Activated B cell treated with CpG ODN at 0.5 μM for 24 hours (primary cell): ENCODE measurements at regions not wholly inside any gene's neighbourhood (a gene's known extent, or its start where the extent isn't known, plus 50 kb on each side); places are given as distances from the start of the nearest gene placed in this dataset.
"Not testable (repeated sequence)": the region's sequence is repeated elsewhere in the genome, so short reads cannot be mapped to it uniquely, and the experiment has no call there.

Experiments
- ATAC-seq: fragments of 200-7000 bp; cut with Tn5 transposase; one replicate; pipeline ENCODE4 v1.10.0; 2021; ENCODE audit warnings: low read depth, mild to moderate bottlenecking, moderate library complexity
- CTCF ChIA-PET: fragments of 350-600 bp; sonication (Branson Sonifier 250); formaldehyde crosslinking; loops from one replicate; lab custom pipeline; 2021; ENCODE audit warnings: antibody characterized with exemption; lab: Charles Lee
- POLR2A ChIA-PET: fragments of 350-600 bp; sonication (Branson Sonifier 250); formaldehyde crosslinking; loops from one replicate; lab custom pipeline; 2021; ENCODE audit warnings: antibody characterized with exemption; lab: Charles Lee
- DNase-seq: peaks from one replicate; pipeline ENCODE4 v3.0.0; 2022
- H3K27ac Mint-ChIP-seq: one replicate; pipeline ENCODE4 v1.8.0; 2020; ENCODE audit warnings: mixed read lengths
- H3K27me3 Mint-ChIP-seq: one replicate; pipeline ENCODE4 v1.8.0; 2021; ENCODE audit warnings: mixed read lengths
- H3K36me3 Mint-ChIP-seq: one replicate; pipeline ENCODE4 v1.8.0; 2021; ENCODE audit warnings: low read depth, mixed read lengths
- H3K4me1 Mint-ChIP-seq: one replicate; pipeline ENCODE4 v1.8.0; 2021; ENCODE audit warnings: mixed read lengths
- H3K4me3 Mint-ChIP-seq: one replicate; pipeline ENCODE4 v1.8.0; 2020; ENCODE audit warnings: mild to moderate bottlenecking, mixed read lengths
- H3K9me3 Mint-ChIP-seq: one replicate; pipeline ENCODE4 v1.8.0; 2020; ENCODE audit warnings: mixed read lengths
- CTCF ChIP-seq: fragments of 200-600 bp; IDR thresholded peaks from one replicate; pipeline ENCODE4 v1.8.0; 2022; ENCODE audit warnings: antibody characterized with exemption, mild to moderate bottlenecking
- intact Hi-C: fragments of 100-400 bp; cut with micrococcal nuclease; formaldehyde crosslinking; loops from one replicate; pipeline ENCODE4 v1.15.1; 2024

- ATAC-seq (no peak), DNase-seq (no peak)
- Mint-ChIP-seq H3K36me3 (no peaks in the 10 kb centered on the region), H3K4me1 (no peaks in the 10 kb centered on the region), H3K4me3 (no peak overlapping the region), H3K27ac (no peak overlapping the region), H3K27me3 (no peaks in the 10 kb centered on the region), H3K9me3 (peaks cover 7% of the 10 kb centered on the region)
- POLR2A ChIA-PET = no interaction called here
- intact Hi-C loops = no loop called here
- CTCF ChIA-PET = no interaction called here
- no peak for TF ChIP-seq CTCF
These were observed 545.8 kb upstream of the CDH10 start for GRCh38 chr5:25190521-25191000.

- DNase-seq (no peak), ATAC-seq (no peak)
- ChIA-PET POLR2A (no interaction called here), CTCF (no interaction called here)
- no peak for TF ChIP-seq CTCF
- H3K27me3 Mint-ChIP-seq = no peaks in the 10 kb centered on the region
- peaks cover 15% of the 10 kb centered on the region for H3K9me3 Mint-ChIP-seq
- no peaks in the 10 kb centered on the region for H3K4me1 Mint-ChIP-seq
- intact Hi-C loops = no loop called here
- H3K4me3 Mint-ChIP-seq = no peak overlapping the region
- no peaks in the 10 kb centered on the region for H3K36me3 Mint-ChIP-seq
- no peak overlapping the region for H3K27ac Mint-ChIP-seq
These were observed 536.5 kb upstream of the CDH10 start for GRCh38 chr5:25181249-25181648.

- H3K27ac Mint-ChIP-seq, H3K4me1 Mint-ChIP-seq, intact Hi-C loops, H3K27me3 Mint-ChIP-seq, POLR2A ChIA-PET, CTCF ChIA-PET, ATAC-seq, H3K4me3 Mint-ChIP-seq, DNase-seq, H3K9me3 Mint-ChIP-seq, H3K36me3 Mint-ChIP-seq: not testable (repeated sequence)
These were observed 517.8 kb upstream of the CDH10 start for GRCh38 chr5:25162616-25163015.

- Mint-ChIP-seq H3K27ac (no peak overlapping the region), H3K9me3 (peaks cover 6% of the 10 kb centered on the region), H3K27me3 (no peaks in the 10 kb centered on the region), H3K4me1 (no peaks in the 10 kb centered on the region), H3K36me3 (no peaks in the 10 kb centered on the region), H3K4me3 (no peak overlapping the region)
- no peak for TF ChIP-seq CTCF
- POLR2A ChIA-PET = no interaction called here
- ATAC-seq = no peak
- DNase-seq = no peak
- intact Hi-C loops = no loop called here
- CTCF ChIA-PET = no interaction called here
These were observed 516.1 kb upstream of the CDH10 start for GRCh38 chr5:25160891-25161290.

- no peak for ATAC-seq
- intact Hi-C loops = no loop called here
- Mint-ChIP-seq H3K4me1 (no peaks in the 10 kb centered on the region), H3K9me3 (peaks cover 11% of the 10 kb centered on the region), H3K27me3 (no peaks in the 10 kb centered on the region), H3K36me3 (no peaks in the 10 kb centered on the region), H3K4me3 (no peak overlapping the region), H3K27ac (no peak overlapping the region)
- ChIA-PET POLR2A (no interaction called here), CTCF (no interaction called here)
- no peak for TF ChIP-seq CTCF
- DNase-seq = no peak
These were observed 506.0 kb upstream of the CDH10 start for GRCh38 chr5:25150819-25151218.

GRCh38 chr5:25128606-25129005, 483.8 kb upstream of the CDH10 start:
- H3K27me3 Mint-ChIP-seq = no peaks in the 10 kb centered on the region
- no peak for TF ChIP-seq CTCF
- H3K9me3 Mint-ChIP-seq = peaks cover 12% of the 10 kb centered on the region
- H3K4me1 Mint-ChIP-seq = no peaks in the 10 kb centered on the region
- ChIA-PET CTCF (no interaction called here), POLR2A (no interaction called here)
- intact Hi-C loops = no loop called here
- H3K4me3 Mint-ChIP-seq = no peak overlapping the region
- DNase-seq (no peak), ATAC-seq (no peak)
- no peak overlapping the region for H3K27ac Mint-ChIP-seq
- H3K36me3 Mint-ChIP-seq = no peaks in the 10 kb centered on the region
